ENCODE measurements at regions not wholly inside any gene's neighbourhood (a gene's known extent, or its start where the extent isn't known, plus 50 kb on each side); places are given as distances from the start of the nearest gene placed in this dataset.

- no peak for TF ChIP-seq POLR2A (IDR thresholded peaks at IDR 0.05; ENCODE audit: low read length)
- no peak for TF ChIP-seq GATA1 (IDR thresholded peaks at IDR 0.05; ENCODE audit: low read depth, low read length)
These were observed 216.0 kb upstream of the ZNF32 start for GRCh38 chr10:43864656-43865055.
